NCI-H1417 (cell line): ENCODE measurements at regions not wholly inside any gene's neighbourhood (a gene's known extent, or its start where the extent isn't known, plus 50 kb on each side); places are given as distances from the start of the nearest gene placed in this dataset.
"Not testable (repeated sequence)": the region's sequence is repeated elsewhere in the genome, so short reads cannot be mapped to it uniquely, and the experiment has no call there.

Source experiments
- DNase-seq, 3 experiments: peaks; one replicate each; lab custom pipeline; 2025; lab: John Stamatoyannopoulos, UW

- DNase-seq, result no peak
These were observed 1541.1 kb downstream of the FAM181B start for GRCh38 chr11:81192516-81192915.

- no peak for DNase-seq
These were observed 1543.1 kb downstream of the FAM181B start for GRCh38 chr11:81190546-81190945.

GRCh38 chr11:81187033-81187432, 1546.6 kb downstream of the FAM181B start:
- DNase-seq, result not testable (repeated sequence)

GRCh38 chr11:81174646-81175330, 1558.9 kb downstream of the FAM181B start:
- no peak for DNase-seq

GRCh38 chr11:81165164-81165563, 1568.5 kb downstream of the FAM181B start:
- peak in 1 of 3 experiments; percentile 34 for DNase-seq

- DNase-seq, result no peak
These were observed 1573.8 kb downstream of the FAM181B start for GRCh38 chr11:81159900-81160299.

- DNase-seq, result no peak
These were observed 1598.1 kb downstream of the FAM181B start for GRCh38 chr11:81135570-81135969.

- no peak for DNase-seq
These were observed 1604.0 kb downstream of the FAM181B start for GRCh38 chr11:81129618-81130017.

GRCh38 chr11:81112718-81113117, 1620.9 kb downstream of the FAM181B start:
- no peak for DNase-seq

- DNase-seq, result no peak
These were observed 1629.6 kb downstream of the FAM181B start for GRCh38 chr11:81104051-81104450.

- no peak for DNase-seq
These were observed 1635.2 kb downstream of the FAM181B start for GRCh38 chr11:81098471-81098870.

- DNase-seq, result peak in 1 of 3 experiments; percentile 64
These were observed 1641.1 kb downstream of the FAM181B start for GRCh38 chr11:81092522-81092921.

- DNase-seq, result no peak
These were observed 1644.4 kb downstream of the FAM181B start for GRCh38 chr11:81089242-81089641.

GRCh38 chr11:81080476-81080875, 1639.6 kb upstream of the TENM4 start:
- no peak for DNase-seq

- no peak for DNase-seq
These were observed 1631.4 kb upstream of the TENM4 start for GRCh38 chr11:81072273-81072672.

- peak in 2 of 3 experiments; percentile 12 to 25 for DNase-seq
These were observed 1630.8 kb upstream of the TENM4 start for GRCh38 chr11:81071606-81072005.

- no peak for DNase-seq
These were observed 1630.1 kb upstream of the TENM4 start for GRCh38 chr11:81070948-81071347.

- no peak for DNase-seq
These were observed 1618.5 kb upstream of the TENM4 start for GRCh38 chr11:81059356-81059755.

- no peak for DNase-seq
These were observed 1611.7 kb upstream of the TENM4 start for GRCh38 chr11:81052344-81053158.

- DNase-seq, result no peak
These were observed 1599.2 kb upstream of the TENM4 start for GRCh38 chr11:81039916-81040524.

- no peak for DNase-seq
These were observed 1595.5 kb upstream of the TENM4 start for GRCh38 chr11:81036168-81036870.
